ENCODE measurements at regions not wholly inside any gene's neighbourhood (a gene's known extent, or its start where the extent isn't known, plus 50 kb on each side); places are given as distances from the start of the nearest gene placed in this dataset.

GRCh38 chr6:41437604-41438003 is 102.2 kb downstream of the NCR2 start:
- TF ChIP-seq, protein P1, sequence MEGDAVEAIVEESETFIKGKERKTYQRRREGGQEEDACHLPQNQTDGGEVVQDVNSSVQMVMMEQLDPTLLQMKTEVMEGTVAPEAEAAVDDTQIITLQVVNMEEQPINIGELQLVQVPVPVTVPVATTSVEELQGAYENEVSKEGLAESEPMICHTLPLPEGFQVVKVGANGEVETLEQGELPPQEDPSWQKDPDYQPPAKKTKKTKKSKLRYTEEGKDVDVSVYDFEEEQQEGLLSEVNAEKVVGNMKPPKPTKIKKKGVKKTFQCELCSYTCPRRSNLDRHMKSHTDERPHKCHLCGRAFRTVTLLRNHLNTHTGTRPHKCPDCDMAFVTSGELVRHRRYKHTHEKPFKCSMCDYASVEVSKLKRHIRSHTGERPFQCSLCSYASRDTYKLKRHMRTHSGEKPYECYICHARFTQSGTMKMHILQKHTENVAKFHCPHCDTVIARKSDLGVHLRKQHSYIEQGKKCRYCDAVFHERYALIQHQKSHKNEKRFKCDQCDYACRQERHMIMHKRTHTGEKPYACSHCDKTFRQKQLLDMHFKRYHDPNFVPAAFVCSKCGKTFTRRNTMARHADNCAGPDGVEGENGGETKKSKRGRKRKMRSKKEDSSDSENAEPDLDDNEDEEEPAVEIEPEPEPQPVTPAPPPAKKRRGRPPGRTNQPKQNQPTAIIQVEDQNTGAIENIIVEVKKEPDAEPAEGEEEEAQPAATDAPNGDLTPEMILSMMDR (IDR thresholded peaks at IDR 0.05; ENCODE audit: insufficient read depth, low read depth, low read length, missing control alignments): no peak
- no peak overlapping the region for H3K4me3 ChIP-seq (ENCODE audit: low read depth, low read length)
- DNase-seq (ENCODE audit: low read depth): no peak

DNA sequence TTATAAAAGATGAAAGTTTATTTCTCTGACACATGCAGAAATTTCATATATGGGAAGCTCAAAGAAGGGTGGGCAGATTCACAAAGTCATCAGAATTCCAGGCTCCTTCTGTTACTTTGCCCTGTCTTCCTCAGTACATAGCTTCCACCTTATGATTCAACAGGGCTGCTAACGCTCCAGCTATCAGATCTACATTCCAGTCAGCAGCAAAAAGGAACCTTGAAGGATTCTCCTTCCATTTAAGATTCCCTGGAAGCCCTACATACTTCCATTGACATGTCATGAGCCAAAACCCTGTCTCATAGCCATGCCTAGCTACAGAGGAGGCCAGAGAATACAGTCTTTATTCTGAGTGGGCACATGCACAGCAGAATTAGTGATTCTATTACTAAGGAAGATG is 103.3 kb downstream of the NCR2 start:
- TF ChIP-seq, protein P1 (IDR thresholded peaks at IDR 0.05; ENCODE audit: insufficient read depth, low read depth, low read length, missing control alignments): no peak
- DNase-seq (ENCODE audit: low read depth): no peak
- H3K4me3 ChIP-seq (ENCODE audit: low read depth, low read length): no peak overlapping the region

- DNase-seq (ENCODE audit: low read depth): peak; percentile 80
- TF ChIP-seq, protein P1 (IDR thresholded peaks at IDR 0.05; ENCODE audit: insufficient read depth, low read depth, low read length, missing control alignments): no peak
- no peak overlapping the region for H3K4me3 ChIP-seq (ENCODE audit: low read depth, low read length)
Measured at GRCh38 chr6:41439524-41440418, 104.4 kb downstream of the NCR2 start.

- TF ChIP-seq, protein P1 (IDR thresholded peaks at IDR 0.05; ENCODE audit: insufficient read depth, low read depth, low read length, missing control alignments): no peak
- no peak for DNase-seq (ENCODE audit: low read depth)
- no peak overlapping the region for H3K4me3 ChIP-seq (ENCODE audit: low read depth, low read length)
Measured at GRCh38 chr6:41440958-41441357, 105.2 kb upstream of the FOXP4 start.

GRCh38 chr6:41441598-41442351 is 104.4 kb upstream of the FOXP4 start:
- no peak overlapping the region for H3K4me3 ChIP-seq (ENCODE audit: low read depth, low read length)
- DNase-seq (ENCODE audit: low read depth): no peak
- TF ChIP-seq, protein P1 (IDR thresholded peaks at IDR 0.05; ENCODE audit: insufficient read depth, low read depth, low read length, missing control alignments): no peak

DNA sequence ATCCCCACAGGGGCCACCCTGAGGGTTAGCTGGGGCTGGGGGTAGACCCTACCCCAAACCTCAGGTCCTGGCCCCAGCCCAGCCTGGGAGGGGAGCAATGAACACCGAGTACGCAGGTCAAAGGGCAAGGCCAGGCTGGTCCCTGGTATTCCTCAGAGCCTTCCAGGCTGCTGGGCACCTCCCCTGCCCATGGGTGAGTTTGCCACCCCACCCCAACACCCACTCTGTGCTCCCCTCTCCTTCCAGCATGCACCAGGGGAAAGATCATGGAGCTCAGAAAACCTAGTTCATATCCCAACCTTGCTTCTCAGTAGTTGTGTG is 103.9 kb upstream of the FOXP4 start:
- no peak for DNase-seq (ENCODE audit: low read depth)
- TF ChIP-seq, protein P1 (IDR thresholded peaks at IDR 0.05; ENCODE audit: insufficient read depth, low read depth, low read length, missing control alignments): no peak
- H3K4me3 ChIP-seq (ENCODE audit: low read depth, low read length): no peak overlapping the region
